ENCODE measurements at regions not wholly inside any gene's neighbourhood (a gene's known extent, or its start where the extent isn't known, plus 50 kb on each side); places are given as distances from the start of the nearest gene placed in this dataset.

GRCh38 chr11:19595840-19596751 is 116.5 kb upstream of the NAV2 start:
- peak; percentile 44 for DNase-seq (ENCODE audit: low spot score)

DNA sequence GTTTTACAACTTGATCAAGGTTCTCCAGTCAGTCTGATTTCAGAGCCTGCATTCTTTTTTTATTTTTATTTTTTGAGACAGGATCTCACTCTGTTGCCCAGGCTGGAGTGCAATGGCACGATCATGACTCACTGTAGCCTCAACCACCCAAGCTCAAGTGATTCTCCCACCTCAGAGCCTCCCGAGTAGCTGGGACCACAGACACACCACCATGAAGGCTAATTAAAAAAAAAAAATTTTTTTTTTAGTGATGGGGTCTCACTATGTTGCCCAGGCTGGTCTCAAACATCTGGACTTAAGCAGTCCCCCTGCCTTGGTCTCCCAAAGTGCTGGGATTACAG is 117.2 kb upstream of the NAV2 start:
- no peak for DNase-seq (ENCODE audit: low spot score)

DNA sequence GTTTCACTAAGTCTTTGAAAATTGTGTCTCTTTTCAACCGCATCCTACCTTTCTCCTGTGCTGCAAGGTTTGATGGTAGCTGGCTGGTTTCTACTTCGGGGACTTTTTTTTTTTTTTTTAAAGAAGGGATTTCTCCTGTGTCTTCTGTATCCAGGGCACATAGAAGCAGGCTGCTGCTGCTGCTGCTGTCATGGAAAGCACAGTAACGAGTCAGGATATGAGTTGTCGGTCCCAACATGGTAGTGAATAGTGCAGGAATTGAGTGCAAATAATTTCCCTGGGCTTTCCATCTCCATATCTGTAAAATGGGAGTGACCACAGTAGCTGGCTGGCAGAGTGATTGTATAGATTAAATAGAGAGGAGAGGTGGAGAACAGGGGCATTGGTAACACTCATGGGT is 118.3 kb upstream of the NAV2 start:
- no peak for DNase-seq (ENCODE audit: low spot score)

DNA sequence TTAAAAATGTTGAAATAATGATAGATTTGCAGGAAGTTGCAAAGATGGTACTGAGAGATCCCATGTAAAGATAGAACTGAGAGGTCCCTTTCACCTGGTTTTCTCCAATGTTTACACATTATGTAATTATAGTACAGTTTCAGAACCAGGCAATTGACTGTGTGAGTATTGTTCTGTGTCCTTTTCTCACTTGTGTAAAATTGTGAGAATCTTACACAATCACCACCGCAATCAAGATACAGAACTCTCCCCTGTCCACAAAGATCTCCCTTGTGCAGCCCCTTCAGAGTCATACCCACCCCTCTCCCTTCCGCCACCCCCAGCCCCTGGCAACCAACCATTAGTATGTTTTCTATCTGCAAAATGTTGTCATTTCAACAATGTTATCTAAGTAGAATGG is 119.8 kb upstream of the NAV2 start:
- DNase-seq (ENCODE audit: low spot score): no peak

DNA sequence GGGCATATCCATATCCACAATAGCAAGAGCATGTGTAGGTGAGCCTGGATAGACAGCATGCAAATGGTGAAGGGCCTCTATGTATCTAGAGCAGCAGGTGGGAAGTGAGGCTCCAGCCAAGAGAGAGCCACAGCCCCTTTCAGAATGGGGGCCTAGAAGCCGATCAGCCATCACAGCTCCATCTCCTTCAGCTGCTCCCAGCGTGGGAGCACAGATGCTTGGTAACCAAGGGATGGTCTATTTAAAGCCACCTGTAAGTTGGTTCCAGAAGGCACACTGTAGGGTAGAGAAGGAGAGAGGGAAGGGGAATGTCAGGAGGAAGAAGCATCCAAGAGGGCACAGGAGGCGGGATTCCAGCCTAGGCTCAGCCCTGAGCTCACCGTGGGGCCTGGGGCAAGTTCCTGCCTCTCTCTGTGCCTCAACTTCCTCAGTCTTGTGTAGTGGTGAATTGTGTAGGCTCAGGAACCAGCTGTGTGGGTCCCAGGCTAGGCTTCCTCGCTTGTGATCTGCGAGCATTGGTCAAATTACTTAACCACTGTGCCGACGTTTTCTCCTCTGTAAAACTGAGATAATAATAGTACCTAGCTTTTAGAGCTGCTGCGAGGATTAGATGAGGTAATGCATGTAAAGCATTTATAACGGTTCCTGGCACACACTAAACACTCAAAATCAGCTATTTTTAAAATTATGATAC is 122.9 kb upstream of the NAV2 start:
- DNase-seq (ENCODE audit: low spot score): no peak

- DNase-seq (ENCODE audit: low spot score): no peak
These were observed 124.7 kb upstream of the NAV2 start for GRCh38 chr11:19587979-19588378.

GRCh38 chr11:19580646-19581045 is 132.0 kb upstream of the NAV2 start:
- no peak for DNase-seq (ENCODE audit: low spot score)

GRCh38 chr11:19579957-19580356 is 132.7 kb upstream of the NAV2 start:
- no peak for DNase-seq (ENCODE audit: low spot score)

DNA sequence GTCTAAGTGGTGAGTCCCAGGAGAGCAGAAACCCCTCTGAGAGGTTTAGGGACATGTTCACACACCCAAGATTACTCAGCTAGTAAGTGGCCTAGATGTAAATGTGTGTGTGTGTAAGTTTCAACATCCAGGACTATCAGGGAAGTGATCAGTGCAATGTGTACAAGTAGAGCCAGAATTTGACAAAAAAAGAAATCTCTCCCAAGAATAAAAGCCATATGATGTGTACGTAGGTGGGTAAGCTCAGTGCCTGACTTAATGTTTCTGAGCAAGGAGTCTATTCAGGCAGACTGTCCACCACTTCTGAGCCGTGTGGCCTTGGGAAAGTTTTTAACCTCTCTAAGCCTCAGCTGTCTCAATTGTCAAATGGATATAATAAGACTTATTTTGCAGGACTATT is 133.8 kb upstream of the NAV2 start:
- DNase-seq (ENCODE audit: low spot score): no peak

DNA sequence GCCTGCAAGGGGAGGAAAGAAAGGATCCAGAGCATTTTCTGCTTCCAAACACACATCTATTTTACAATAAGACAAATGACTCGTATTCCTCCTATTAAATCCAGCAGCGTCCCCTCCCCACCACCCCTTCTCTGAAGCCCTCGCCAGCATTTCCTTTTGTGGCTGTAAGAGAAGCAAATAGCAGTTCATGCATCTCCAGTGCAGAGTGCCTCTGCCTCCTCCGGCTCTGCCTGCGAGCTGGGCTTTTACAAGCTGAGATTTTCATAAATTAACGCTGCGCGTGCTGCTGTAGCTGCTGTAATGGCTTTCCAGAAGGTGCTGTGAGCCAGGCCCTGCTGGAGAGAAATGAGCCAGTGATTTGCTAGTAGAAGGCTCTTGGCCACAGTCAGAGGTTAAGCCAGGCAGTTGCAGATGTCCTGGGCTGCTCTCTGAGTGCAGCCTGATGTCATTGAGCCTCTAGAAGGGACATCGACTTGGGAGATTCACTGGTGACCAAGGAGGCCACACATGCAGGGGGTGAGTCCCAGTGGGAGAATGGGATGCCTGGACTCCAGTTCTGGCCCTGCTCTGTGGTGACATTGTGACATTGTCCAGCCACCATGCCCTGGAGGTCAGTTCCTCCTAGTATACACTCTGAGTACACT is 134.5 kb upstream of the NAV2 start:
- DNase-seq (ENCODE audit: low spot score): no peak

DNA sequence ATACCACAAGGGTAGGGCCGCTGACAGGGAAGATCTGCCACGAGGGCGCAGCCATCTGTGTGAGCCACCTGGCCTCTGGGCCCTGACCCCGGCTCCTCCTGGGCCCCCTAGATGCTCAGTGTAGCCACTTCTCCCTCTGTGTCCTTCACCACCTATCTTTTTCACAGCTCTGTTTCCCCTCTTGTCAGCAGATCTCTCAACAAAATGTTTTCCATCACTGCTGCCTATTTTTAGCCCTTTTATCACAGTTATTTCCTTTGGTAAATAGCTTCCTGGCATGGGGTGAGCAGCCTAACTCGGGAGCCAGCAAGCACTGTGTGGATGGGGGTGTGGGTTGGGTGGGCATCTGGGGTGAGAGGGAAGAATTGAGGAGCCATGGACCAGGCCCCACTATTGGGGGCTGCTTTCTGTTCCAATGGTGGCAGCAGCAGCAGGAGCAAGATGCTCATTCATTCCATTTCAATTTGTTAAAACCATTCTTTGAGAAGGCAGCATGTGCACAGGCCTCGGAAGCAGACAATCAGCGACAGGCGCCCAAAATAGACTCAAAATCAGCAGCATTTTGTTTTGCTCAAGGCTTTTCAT is 135.2 kb upstream of the NAV2 start:
- DNase-seq (ENCODE audit: low spot score): no peak

- DNase-seq (ENCODE audit: low spot score): no peak
These were observed 135.7 kb upstream of the NAV2 start for GRCh38 chr11:19576903-19577302.

DNA sequence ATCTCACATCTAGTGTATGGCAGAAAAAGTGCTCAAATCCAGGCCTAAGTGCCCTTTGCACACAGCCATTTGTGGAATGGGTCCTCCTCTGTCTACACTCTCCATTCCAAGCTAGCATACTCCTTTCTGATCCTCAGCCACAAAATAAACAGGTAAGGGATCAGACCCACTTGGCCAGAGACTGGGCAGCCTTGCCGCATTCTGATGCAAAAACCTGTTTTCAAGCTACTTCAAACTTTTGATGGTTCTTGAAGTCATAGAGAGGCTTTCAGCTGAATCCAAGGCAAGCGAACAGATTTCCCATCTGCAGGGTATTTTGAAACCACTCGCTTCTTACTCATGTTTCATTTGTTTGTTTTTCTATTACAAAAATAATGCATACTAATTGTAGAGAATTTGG is 136.6 kb upstream of the NAV2 start:
- DNase-seq (ENCODE audit: low spot score): no peak

GRCh38 chr11:19574916-19575315 is 137.7 kb upstream of the NAV2 start:
- no peak for DNase-seq (ENCODE audit: low spot score)

DNA sequence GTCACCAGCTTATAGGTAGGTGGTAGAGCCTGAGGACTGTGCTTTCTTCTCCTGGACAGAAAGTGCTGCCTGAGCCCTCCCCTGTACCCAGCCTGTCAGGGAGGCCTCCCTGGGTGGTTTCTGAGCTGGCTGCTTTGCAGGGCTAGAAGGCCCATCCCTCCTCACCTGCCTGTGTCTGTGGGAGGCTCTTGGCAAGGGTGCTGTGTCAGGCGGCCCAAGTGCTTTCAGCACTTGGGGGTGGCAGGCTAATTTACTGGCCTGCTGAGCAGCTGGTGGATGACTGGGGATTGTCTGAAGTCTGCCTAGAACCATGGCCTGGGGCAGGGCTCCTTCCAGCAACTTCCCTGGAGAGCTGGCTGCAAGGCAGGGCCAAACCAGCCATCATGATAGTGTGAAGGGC is 139.0 kb upstream of the NAV2 start:
- no peak for DNase-seq (ENCODE audit: low spot score)

GRCh38 chr11:19571906-19572305 is 140.7 kb upstream of the NAV2 start:
- DNase-seq (ENCODE audit: low spot score): no peak

DNA sequence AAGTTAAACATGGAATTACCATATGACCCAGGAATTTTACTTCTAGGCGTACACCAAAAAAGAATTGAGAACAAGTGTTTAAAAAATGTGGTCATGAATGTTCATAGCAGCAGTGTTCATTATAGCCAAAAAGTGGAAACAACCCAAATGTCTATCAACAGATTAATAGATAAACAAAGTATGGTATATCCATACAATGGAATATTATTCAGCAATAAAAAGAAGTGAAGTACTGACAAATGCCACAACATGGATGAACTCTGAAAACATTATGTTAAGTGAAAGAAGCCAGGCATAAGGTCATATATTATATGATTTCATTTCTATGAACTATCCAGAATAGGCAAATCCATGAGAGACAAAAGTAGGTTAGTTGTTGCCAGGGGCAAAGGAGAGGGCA is 141.7 kb upstream of the NAV2 start:
- DNase-seq (ENCODE audit: low spot score): no peak

- DNase-seq (ENCODE audit: low spot score): no peak
These were observed 144.6 kb upstream of the NAV2 start for GRCh38 chr11:19567996-19568395.

- no peak for DNase-seq (ENCODE audit: low spot score)
These were observed 145.9 kb upstream of the NAV2 start for GRCh38 chr11:19566583-19567379.

- DNase-seq (ENCODE audit: low spot score): no peak
These were observed 147.0 kb upstream of the NAV2 start for GRCh38 chr11:19565639-19566038.

- no peak for DNase-seq (ENCODE audit: low spot score)
These were observed 150.5 kb upstream of the NAV2 start for GRCh38 chr11:19562156-19562555.

- DNase-seq (ENCODE audit: low spot score): no peak
These were observed 151.6 kb upstream of the NAV2 start for GRCh38 chr11:19561011-19561410.

All from kidney tubule cell (primary cell).